HFFc6 (cell line): ENCODE measurements at regions not wholly inside any gene's neighbourhood (a gene's known extent, or its start where the extent isn't known, plus 50 kb on each side); places are given as distances from the start of the nearest gene placed in this dataset.

ENCODE experiments used
- DNase-seq: peaks from one replicate; pipeline ENCODE4 v3.0.0-alpha.2; 2018
- H3K27ac Mint-ChIP-seq: 2 replicates; pipeline ENCODE4 v1.8.0; 2020; ENCODE audit warnings: mild to moderate bottlenecking, mixed read lengths
- H3K27me3 Mint-ChIP-seq: 2 replicates; pipeline ENCODE4 v1.8.0; 2021; ENCODE audit warnings: mild to moderate bottlenecking, moderate library complexity, mixed read lengths; ENCODE audit not compliant: insufficient read depth
- H3K36me3 Mint-ChIP-seq: 2 replicates; pipeline ENCODE4 v1.8.0; 2021; ENCODE audit warnings: low read depth, mixed read lengths
- H3K4me1 Mint-ChIP-seq: 2 replicates; pipeline ENCODE4 v1.8.0; 2020; ENCODE audit warnings: low read depth, mixed read lengths
- H3K4me3 Mint-ChIP-seq: 2 replicates; pipeline ENCODE4 v1.8.0; 2020; ENCODE audit warnings: mild to moderate bottlenecking, moderate library complexity, mixed read lengths
- H3K9me3 Mint-ChIP-seq: 2 replicates; pipeline ENCODE4 v1.8.0; 2020; ENCODE audit warnings: mild to moderate bottlenecking, mixed read lengths
- CTCF ChIP-seq: fragments of 200-600 bp; sonication (generic); IDR thresholded peaks from 2 replicates; pipeline ENCODE4 v1.5.0; 2021; ENCODE audit warnings: antibody characterized with exemption, mild to moderate bottlenecking

- Mint-ChIP-seq H3K27ac (no peak overlapping the region), H3K4me3 (no peak overlapping the region), H3K36me3 (no peaks in the 10 kb centered on the region), H3K27me3 (peaks cover 15% of the 10 kb centered on the region), H3K9me3 (no peaks in the 10 kb centered on the region), H3K4me1 (no peaks in the 10 kb centered on the region)
- TF ChIP-seq CTCF = no peak
- DNase-seq = no peak
Observed at GRCh38 chr3:194937882-194938321, 252.2 kb downstream of the FAM43A start.

- DNase-seq = no peak
- Mint-ChIP-seq H3K36me3 (no peaks in the 10 kb centered on the region), H3K9me3 (no peaks in the 10 kb centered on the region), H3K4me3 (no peak overlapping the region), H3K4me1 (no peaks in the 10 kb centered on the region), H3K27me3 (peaks cover 10% of the 10 kb centered on the region), H3K27ac (no peak overlapping the region)
- no peak for TF ChIP-seq CTCF
Observed at GRCh38 chr3:194938845-194939531, 253.3 kb downstream of the FAM43A start.

GRCh38 chr3:194939532-194939909, 253.8 kb downstream of the FAM43A start:
- no peaks in the 10 kb centered on the region for H3K4me1 Mint-ChIP-seq
- H3K36me3 Mint-ChIP-seq = no peaks in the 10 kb centered on the region
- H3K27me3 Mint-ChIP-seq = peaks cover 7% of the 10 kb centered on the region
- no peaks in the 10 kb centered on the region for H3K9me3 Mint-ChIP-seq
- DNase-seq = no peak
- no peak overlapping the region for H3K4me3 Mint-ChIP-seq
- no peak overlapping the region for H3K27ac Mint-ChIP-seq
- TF ChIP-seq CTCF = no peak

- DNase-seq = no peak
- H3K27ac Mint-ChIP-seq = no peak overlapping the region
- peaks cover 8% of the 10 kb centered on the region for H3K27me3 Mint-ChIP-seq
- H3K36me3 Mint-ChIP-seq = no peaks in the 10 kb centered on the region
- no peak overlapping the region for H3K4me3 Mint-ChIP-seq
- TF ChIP-seq CTCF = no peak
- no peaks in the 10 kb centered on the region for H3K4me1 Mint-ChIP-seq
- H3K9me3 Mint-ChIP-seq = no peaks in the 10 kb centered on the region
Observed at GRCh38 chr3:194939949-194940770, 254.5 kb downstream of the FAM43A start.

GRCh38 chr3:194941360-194941955, 255.8 kb downstream of the FAM43A start:
- H3K27ac Mint-ChIP-seq = no peak overlapping the region
- no peaks in the 10 kb centered on the region for H3K36me3 Mint-ChIP-seq
- peaks cover 15% of the 10 kb centered on the region for H3K27me3 Mint-ChIP-seq
- H3K9me3 Mint-ChIP-seq = no peaks in the 10 kb centered on the region
- no peak for DNase-seq
- no peaks in the 10 kb centered on the region for H3K4me1 Mint-ChIP-seq
- TF ChIP-seq CTCF = no peak
- no peak overlapping the region for H3K4me3 Mint-ChIP-seq
